GM18499 (cell line): ENCODE measurements at regions not wholly inside any gene's neighbourhood (a gene's known extent, or its start where the extent isn't known, plus 50 kb on each side); places are given as distances from the start of the nearest gene placed in this dataset.
"Not testable (repeated sequence)": the region's sequence is repeated elsewhere in the genome, so short reads cannot be mapped to it uniquely, and the experiment has no call there.

Experiments used
- ATAC-seq: cut with Tn5 transposase; IDR thresholded peaks from one replicate; pipeline ENCODE4 v1.9.1; 2021; ENCODE audit warnings: moderate number of reproducible peaks; ENCODE audit not compliant: insufficient read depth, unreplicated experiment

DNA sequence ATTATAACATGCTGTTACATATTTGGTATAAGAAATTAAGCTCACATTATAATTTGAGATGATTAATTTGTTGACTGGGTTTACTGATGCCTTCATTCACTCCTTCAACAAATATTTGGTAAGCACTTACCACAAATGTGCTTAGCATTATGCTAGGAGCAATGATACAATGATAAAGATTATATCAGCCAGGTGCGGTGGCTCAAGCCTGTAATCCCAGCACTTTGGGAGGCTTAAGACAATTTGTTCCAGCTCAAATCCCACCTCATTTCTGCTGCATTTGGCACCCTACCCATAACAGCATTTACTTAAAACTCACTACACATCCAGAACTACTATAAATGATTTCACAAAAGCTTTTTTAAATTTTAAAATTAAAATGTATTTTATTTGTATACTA lies 1263.6 kb upstream of the RAG2 start:
- ATAC-seq: no peak

DNA sequence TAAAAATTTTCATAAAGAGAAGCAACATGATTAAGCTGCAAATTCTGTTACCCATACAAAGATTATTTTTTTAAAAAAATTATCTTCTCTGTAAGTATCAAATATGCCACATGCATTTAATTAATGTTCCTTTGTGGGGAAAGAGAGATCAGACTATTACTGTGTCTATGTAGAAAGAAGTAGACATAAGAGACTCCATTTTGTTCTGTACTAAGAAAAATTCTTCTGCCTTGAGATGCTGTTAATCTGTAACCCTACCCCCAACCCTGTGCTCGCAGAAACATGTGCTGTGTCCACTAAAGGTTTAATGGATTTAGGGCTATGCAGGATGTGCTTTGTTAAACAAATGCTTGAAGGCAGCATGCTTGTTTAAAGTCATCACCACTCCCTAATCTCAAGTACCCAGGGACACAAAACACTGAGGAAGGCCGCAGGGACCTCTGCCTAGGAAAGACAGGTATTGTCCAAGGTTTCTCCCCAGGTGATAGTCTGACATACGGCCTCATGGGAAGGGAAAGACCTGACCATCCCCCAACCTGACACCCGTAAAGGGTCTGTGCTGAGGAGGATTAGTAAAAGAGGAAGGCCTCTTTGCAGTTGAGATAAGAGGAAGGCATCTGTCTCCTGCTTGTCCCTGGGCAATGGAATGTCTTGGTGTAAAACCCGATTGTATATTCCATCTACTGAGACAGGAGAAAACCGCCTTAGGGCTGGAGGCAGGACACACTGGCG lies 1260.9 kb upstream of the RAG2 start:
- not testable (repeated sequence) for ATAC-seq

DNA sequence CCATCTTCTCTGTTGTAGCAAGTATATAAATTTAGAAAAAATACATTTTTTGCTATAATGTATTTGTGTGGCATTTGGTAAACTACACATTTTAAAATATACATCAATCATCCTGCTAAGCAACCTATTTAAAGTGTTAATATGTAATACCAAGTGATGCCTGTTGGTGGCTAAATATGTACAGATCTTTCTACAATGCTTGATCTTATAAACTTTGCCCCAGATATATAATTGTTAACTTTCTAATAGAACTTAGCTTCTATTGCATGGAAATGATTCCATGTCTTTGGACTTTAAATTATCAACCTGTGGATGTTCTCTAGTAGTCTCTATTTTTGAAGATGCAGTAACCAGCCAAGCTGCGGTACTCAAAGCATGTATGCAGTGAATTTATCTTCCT lies 1260.4 kb upstream of the RAG2 start:
- ATAC-seq: no peak

DNA sequence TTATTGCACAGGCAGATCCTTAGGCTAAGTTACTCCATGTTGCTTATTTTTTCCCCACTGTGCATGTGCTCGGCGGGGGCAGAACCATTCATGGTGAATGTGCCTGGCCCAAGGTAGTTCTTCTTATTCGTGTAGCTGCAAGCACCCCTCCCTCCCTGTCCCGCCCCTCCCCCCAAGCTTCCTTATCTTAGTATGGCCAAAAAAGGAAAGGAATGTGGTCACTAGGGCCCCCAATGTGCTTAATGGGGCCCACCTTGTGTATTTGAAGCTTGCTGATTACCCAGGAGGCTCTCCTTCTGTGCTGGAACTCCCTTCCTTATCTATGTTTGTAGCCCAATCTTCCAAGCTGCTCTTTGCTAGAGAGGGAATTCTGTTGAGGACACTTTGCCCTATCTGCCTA lies 1259.7 kb upstream of the RAG2 start:
- ATAC-seq: no peak

DNA sequence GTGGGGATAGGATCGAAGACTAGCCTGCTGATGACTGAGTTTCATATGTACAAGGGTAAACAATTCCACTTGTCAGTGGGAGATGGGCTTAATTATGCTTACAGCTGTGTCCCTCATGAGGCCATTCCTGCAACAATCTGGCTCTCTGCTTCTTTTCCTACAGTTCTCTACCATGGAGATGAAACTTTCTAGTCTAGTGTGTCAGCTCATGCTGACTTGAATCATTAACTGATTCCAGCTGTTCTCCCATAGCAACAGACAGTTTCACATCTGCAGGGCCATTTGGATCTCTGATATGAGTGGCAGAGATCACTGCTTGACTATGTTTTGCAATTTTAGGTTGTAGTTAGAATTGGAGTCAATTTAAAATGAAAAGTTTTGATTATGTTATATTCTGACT lies 1251.7 kb upstream of the RAG2 start:
- no peak for ATAC-seq

DNA sequence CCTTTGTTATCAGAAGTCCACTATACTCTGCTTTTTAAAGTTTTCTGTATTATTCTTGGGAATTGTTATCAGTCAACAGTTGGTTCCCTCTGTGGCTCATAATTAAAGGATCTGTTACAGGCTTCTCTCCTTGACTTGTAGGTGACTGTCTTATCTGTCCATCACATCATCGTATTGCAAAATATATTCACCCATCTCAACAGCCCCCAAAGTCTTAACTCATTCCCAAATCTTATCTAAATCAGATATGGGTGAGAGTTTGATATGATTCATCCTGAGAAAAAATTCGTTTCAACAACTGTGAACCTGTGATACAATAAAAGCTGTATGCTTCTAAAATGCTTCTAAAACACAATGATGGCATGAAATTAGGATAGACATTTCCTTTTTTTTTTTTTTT lies 1245.6 kb upstream of the RAG2 start:
- no peak for ATAC-seq

DNA sequence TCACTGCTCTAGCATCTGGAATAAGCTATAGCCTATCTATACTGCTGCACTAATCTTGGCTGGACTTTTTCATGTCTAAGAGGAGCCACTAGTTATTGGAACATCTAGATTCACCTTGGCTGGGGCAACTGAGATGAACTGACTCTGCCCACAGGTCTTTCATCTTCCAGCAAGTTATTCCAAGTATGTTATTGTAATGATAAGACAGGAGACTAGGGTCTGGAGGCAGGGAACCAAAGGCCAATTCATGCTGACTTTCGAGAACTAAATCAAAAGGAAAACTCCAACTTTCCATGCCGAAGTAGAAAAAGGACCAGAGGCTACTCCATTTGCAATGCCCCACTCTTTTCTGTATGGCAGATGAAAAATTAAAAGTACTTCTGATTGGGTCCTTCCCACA lies 1243.0 kb upstream of the RAG2 start:
- no peak for ATAC-seq

DNA sequence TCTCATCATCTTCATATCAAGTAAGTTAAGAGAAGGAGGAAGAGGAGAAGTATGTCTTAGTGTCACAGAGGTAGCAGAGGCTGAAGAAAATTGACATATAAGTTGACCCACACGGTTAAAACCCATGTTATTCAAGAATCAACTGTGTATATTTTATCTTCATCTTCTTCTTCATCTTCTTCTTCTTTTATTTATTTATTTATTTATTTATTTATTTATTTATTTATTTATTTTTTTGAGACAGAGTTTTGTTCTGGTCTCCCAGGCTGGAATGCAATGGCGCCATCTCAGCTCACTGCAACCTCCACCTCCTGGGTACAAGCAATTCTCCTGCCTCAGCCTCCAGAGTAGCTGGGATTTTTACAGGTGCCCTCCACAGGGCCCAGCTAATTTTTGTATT lies 1242.3 kb upstream of the RAG2 start:
- not testable (repeated sequence) for ATAC-seq

DNA sequence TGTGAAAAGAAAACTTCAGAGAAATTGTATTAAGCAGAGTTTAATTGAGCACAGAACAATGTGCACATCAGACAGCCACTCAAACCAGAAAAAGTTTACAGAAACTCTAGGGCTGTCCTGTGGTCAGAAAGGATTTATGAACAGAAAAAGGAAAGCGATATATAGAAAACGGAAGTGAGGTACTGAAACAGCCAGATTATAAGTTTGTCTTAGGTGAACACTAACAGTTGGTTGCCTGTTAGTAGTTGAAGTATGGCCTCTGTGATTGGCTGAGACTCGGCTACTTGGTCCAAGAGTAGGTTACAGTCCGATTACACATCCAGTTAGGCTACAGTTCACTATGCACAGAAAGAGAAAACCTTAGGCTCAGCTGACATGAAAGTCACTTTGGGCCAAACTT lies 1232.5 kb upstream of the RAG2 start:
- no peak for ATAC-seq

DNA sequence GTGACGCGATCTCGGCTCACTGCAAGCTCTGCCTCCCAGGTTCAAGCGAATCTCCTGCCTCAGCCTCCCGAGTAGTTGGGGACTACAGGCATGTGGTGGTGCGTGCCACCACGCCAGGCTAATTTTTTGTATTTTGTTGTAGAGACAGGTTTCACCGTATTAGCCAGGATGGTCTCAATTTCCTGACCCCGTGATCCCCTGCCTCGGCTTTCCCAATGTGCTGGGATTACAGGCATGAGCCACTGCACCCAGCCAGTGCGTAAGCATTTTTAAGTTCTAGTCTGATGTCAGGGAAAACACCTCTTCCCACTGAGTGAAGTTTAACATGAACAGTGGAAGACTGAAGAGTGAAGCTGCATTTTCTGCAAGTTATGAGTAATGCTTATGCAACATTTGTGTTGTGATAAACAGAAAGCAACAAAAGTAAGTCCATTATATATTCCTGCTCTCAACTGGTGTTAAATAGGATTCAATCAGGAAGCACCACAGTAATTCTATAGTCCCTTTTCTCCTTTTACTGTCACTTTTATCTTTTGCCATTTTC lies 1219.8 kb upstream of the RAG2 start:
- ATAC-seq: no peak

DNA sequence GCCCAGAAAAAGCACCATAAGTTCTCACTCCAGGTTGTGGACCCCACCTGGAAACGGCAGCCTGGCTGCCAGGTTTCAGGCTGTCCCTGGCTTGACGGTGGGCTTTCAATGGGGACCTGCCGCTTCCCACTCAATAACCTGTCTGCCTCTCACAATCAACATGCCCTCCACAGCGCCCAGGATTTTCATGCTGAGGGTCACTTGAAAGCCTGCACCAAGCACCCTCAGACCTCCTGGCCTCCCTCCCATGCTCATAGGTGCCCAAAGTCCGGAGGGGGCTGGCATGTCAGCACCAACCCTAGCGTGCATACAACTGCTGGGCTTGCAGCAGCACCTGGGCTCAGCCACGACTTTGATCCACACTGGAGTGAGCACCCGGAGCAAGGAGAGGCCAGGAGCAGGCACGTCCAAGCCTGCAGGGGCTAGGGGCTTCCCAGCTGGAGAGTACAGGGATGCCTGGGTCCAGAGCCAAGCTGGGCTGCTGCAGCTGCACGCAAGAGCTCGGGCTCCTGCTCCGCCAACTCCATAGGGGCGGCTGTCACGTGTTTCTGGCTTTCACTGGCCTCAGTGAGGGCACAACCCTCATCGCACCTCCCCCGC lies 1214.3 kb upstream of the RAG2 start:
- ATAC-seq: no peak

DNA sequence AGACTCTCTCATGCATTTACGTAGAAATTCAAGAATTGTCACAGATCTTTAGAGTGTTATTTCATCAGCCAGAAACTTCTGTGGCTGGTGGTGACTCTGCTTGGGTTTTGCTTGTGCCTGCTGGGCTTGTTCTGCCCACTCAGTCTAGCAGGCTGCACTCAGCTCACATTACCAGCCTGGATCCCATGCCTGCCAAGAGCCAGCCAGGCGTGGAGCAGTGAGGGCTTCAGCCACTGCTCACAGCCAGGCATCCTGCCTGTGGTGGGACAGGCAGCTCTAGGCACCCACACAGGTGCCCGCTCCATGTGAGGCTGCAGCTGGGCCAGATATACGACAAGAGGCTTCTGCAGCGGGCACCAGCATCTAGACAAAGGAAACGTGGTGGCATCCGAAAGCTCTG lies 1213.3 kb upstream of the RAG2 start:
- no peak for ATAC-seq

DNA sequence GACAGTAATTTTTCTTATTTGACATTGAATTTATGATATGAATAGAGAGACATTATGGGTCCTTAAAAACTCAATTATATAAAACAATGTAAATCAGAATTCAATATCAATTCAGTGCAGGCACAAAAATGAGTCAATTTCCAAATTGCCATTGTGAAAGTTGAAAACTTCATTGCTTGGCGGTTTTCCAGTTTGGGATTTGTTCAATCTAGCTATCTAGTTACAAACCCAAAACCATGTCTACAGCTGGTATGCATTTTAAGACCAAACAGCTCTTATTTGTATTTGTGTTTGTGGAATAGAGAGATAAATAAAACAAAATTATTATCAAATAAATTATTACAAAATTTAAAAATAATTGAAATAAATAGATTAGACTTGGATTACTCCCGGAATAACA lies 1206.6 kb upstream of the RAG2 start:
- no peak for ATAC-seq

DNA sequence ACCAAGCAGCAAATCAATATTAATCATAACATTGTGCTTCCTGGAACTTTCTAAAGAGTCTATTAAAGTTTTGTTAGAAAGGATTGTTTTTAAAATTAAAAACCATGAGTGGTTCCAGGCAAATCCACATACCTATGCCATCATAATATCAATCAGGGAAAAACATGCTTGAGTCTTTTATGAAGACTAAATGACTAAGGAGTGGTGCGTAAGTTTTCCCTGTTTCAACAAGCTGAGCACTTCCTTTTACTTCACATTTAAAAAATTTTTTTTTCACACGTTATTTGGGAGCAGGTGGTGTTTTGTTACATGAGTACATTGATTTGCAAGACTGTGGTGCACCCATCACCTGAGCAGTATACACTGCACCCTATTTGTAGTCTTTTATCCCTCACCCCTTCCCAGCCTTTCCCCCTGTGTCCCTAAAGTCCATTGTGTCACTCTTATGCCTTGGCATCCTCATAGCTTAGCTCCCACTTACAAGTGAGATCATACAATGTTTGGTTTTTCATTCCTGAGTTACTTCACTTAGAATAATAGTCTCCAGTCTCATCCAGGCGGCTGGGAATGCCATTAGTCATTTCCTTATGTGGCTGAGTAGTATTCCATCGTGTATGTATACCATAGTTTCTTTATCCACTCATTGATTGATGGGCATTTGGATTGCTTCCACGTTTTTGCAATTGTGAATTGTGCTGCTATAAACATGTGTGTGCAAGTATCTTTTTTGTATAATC lies 1190.3 kb upstream of the RAG2 start:
- ATAC-seq: no peak

DNA sequence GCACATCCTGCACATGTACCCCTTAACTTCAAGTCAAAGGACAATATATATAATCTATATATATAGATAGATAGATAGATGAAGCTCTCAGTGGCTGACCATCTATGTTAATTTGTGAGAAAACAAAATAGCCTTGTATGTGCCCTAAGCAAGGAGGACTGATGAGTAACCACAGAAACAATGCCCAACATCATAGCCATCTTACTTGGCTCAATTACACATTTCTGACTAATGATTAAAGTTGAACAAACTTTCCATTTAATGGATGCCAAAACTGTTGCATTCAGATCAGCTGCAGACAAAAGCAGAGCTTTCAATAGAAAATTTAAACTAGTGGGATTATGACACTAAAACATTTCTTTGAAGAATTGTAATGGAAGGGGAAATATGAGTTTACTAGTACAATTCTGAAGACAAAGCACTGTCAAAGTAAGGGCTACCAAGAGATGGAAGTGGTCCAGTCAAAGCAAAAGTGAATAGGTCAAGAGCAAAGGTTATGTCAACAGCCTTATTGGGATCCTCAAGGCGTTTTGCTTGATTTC lies 1188.2 kb upstream of the RAG2 start:
- ATAC-seq: no peak

DNA sequence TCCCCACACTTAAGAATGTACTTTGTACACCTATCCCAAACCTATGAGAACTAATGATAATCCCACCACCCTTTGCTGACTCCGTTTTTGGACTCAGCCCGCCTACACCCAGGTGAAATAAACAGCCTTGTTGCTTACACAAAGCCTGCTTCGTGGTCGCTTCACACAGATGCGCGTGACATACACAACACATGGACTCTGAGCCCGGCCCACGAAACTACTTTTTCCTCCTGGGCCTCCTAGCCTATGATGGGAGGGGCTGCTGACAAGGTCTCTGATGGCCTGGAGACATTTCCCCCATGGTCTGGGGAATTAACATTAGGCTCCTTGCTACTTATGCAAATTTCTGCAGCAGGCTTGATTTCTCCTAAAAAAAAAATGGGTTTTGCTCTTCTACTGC lies 1176.4 kb upstream of the RAG2 start:
- no peak for ATAC-seq

DNA sequence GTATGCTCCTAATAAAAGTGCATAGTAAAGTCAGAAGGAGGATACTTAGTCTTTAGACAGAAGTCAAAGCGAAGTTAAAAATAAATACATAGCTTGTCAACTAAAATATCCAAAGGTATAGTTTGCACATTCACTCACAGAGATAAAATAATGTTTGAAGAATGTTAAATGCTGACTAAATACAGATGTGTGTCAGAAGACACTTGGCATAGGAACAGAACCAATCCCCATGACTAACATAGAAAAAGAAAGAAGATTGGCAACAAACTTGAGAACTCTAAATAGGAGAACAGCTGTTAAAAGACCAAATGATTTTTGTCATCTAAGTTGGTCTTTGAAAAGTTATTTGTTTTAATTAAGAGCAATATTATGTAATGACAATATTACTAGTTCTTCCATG lies 1172.1 kb upstream of the RAG2 start:
- ATAC-seq: no peak

DNA sequence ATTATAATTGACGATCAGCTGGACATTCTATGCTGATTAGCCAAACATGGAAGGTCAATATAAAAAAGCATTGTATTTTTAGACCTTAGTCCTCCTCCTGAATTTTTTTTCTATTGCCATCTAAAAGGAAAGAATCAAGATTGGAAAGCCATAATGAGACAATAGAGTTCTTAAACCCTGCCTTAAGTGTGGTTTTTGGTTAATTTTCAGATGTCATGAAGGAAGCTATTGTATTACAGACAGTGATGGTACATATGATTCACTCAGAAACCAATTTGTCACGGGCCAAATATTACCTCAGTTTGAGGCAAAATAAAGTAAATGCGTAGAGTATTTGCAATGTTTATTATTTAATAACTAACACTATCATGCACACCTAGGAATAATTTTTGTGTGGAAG lies 1164.0 kb upstream of the RAG2 start:
- no peak for ATAC-seq

DNA sequence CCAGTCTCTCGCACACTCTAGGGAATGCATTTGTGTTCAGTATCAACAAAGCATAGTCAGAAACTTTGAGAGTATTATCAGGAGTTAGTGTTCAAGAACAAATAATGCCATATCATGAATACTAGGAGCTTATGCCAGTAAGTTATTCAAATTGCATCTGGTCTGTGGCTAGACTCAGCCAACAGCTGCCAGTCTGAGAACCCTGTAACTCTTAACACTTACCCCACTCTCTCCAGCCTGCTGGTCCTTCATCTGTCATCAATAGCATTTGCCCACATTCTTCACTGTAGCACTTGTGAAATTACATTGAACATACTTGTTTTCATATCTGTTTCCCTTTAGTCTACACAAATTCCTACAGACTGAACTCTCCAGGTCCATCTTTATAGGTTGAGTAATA lies 1157.5 kb upstream of the RAG2 start:
- ATAC-seq: no peak

DNA sequence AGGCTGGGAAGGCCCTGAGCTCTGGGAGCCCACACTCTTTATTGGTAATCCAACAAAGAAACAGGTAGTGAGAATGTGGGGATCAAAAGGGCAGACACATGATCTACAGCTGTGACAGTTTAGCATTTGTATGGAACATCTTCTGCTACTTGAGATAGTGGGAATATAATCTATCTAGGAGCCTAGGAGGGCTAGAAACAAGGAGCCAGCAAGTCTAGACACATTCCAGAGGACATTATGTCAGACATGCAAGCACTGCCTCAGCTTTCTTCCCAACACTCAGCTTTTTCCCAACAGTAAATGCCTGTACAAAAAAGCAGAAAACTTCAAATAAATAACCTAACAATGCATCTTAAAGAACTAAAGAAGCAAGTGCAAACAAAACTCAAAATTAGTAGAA lies 1150.6 kb upstream of the RAG2 start:
- ATAC-seq: no peak

DNA sequence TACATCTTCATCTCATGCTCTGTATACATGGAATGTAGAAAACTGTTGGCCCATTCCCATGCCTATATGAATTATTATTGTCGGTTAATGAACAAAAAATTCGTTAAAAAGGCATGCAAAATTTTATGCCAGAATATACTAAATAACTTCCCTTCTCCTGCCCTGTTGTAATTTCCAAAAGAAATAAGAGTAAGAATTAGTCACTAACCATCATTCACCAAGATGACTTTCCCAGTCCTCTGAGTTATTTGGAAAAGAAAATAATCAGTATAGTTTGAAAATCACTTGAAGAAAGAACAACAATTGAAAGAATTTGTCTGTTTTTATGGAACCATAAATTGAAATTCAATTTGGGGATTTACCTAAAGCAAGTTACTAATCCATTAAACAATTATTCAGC lies 1149.1 kb upstream of the RAG2 start:
- no peak for ATAC-seq
